HepG2 (cell line): ENCODE measurements at regions not wholly inside any gene's neighbourhood (a gene's known extent, or its start where the extent isn't known, plus 50 kb on each side); places are given as distances from the start of the nearest gene placed in this dataset.

Experiments
- ATAC-seq: fragments of 200-7000 bp; cut with Tn5 transposase; 3 replicates; pipeline ENCODE4 v1.9.1; 2020; ENCODE audit warnings: mild to moderate bottlenecking, moderate library complexity
- BruUV-seq: library from RNA; stranded (reverse); fragments of 400-500 nt; replicated peaks from 2 replicates; lab custom pipeline; 2021; lab: Mats Ljungman, UMichigan
- CTCF ChIA-PET: fragments of 300-600 bp; formaldehyde crosslinking; extraction: SDS; loops from one replicate; lab custom pipeline; 2021; ENCODE audit warnings: low total read pairs, inconsistent platforms, low intra/inter-chr PET ratio; lab: Yijun Ruan, JAX
- POLR2A ChIA-PET: fragments of 350-600 bp; sonication (Branson Sonifier 250); formaldehyde crosslinking; loops from one replicate; lab custom pipeline; 2020; ENCODE audit warnings: antibody characterized with exemption, inconsistent platforms; lab: Yijun Ruan, JAX
- DNase-seq: peaks from one replicate; pipeline ENCODE4 v3.0.0-alpha.2; 2015; ENCODE audit warnings: low spot score
- FAIRE-seq: peaks from 3 replicates; lab custom pipeline; 2011; peaks lifted over from hg19 to GRCh38; lab: Jason Lieb, UNC
- H2AFZ ChIP-seq: one replicate; pipeline ENCODE4 v1.6.1; 2011; ENCODE audit warnings: low read length, inconsistent platforms
- H3K27ac ChIP-seq: fragments of 300-600 bp; 3 replicates; pipeline ENCODE4 v1.8.0; 2011; ENCODE audit warnings: mixed run types, mild to moderate bottlenecking, mixed read lengths, low read length, inconsistent platforms; ENCODE audit not compliant: insufficient read depth; ENCODE audit errors: extremely low read length
- H3K27me3 ChIP-seq, 2 experiments: fragments of 200-600 bp in 1 of 2; 2 replicates in 1 of 2; 3 replicates in 1 of 2; pipeline versions ENCODE4 v1.6.0 to v1.8.0; 2011; ENCODE audit warnings: low read length in 2 of 2, mild to moderate bottlenecking in 2 of 2, moderate library complexity in 2 of 2, inconsistent platforms in 1 of 2; ENCODE audit not compliant: insufficient read depth in 2 of 2, control insufficient read depth in 1 of 2
- H3K36me3 ChIP-seq, 2 experiments: fragments of 200-600 bp in 1 of 2; replicated peaks in 1 of 2; 2 replicates in 1 of 2; 3 replicates in 1 of 2; pipeline versions ENCODE4 v1.5.1 to v1.8.0; 2011; ENCODE audit warnings: low read length in 2 of 2, inconsistent platforms in 1 of 2; ENCODE audit not compliant: insufficient read depth in 2 of 2, control insufficient read depth in 1 of 2
- H3K4me1 ChIP-seq: 2 replicates; pipeline ENCODE4 v1.5.1; 2012; ENCODE audit warnings: low read length, inconsistent platforms; ENCODE audit not compliant: insufficient read depth
- H3K4me2 ChIP-seq: 2 replicates; pipeline ENCODE4 v1.6.0; 2011; ENCODE audit warnings: low read depth, low read length, inconsistent platforms
- H3K4me3 ChIP-seq, 3 experiments: fragments of 200-600 bp in 1 of 3; sonication (generic), shearing (Covaris generic) in 1 of 3; replicated peaks in 1 of 3; 2 replicates each; pipeline ENCODE4 v1.5.1; 2011 to 2016; ENCODE audit warnings: low read length in 3 of 3, inconsistent platforms in 2 of 3, low read depth in 2 of 3, mild to moderate bottlenecking in 2 of 3, control low read depth in 1 of 3, mixed read lengths in 1 of 3; ENCODE audit not compliant: insufficient read depth in 1 of 3
- H3K79me2 ChIP-seq: one replicate; pipeline ENCODE4 v1.6.1; 2011; ENCODE audit warnings: low read length, inconsistent platforms; ENCODE audit not compliant: insufficient read depth
- H3K9ac ChIP-seq: 2 replicates; pipeline ENCODE4 v1.6.0; 2011; ENCODE audit warnings: mild to moderate bottlenecking, low read depth, low read length, inconsistent platforms; ENCODE audit not compliant: insufficient read depth
- H3K9me3 ChIP-seq: 2 replicates; pipeline ENCODE4 v1.5.1; 2012; ENCODE audit warnings: mild to moderate bottlenecking, low read length
- H4K20me1 ChIP-seq: 2 replicates; pipeline ENCODE4 v1.6.0; 2011; ENCODE audit warnings: inconsistent platforms, mild to moderate bottlenecking, low read length, moderate library complexity; ENCODE audit not compliant: insufficient read depth
- ARNT ChIP-seq: fragments of 450-650 bp; IDR thresholded peaks from 2 replicates; pipeline ENCODE4 v1.6.1; 2017
- CENPBD1 ChIP-seq: sonication (generic); formaldehyde crosslinking; IDR thresholded peaks from 2 replicates; pipeline ENCODE4 v1.8.0; 2022; ENCODE audit warnings: missing genetic modification reagents, low read depth, mild to moderate bottlenecking, borderline replicate concordance
- EEA1 ChIP-seq: sonication (generic); formaldehyde crosslinking; IDR thresholded peaks from 2 replicates; pipeline ENCODE4 v1.5.1; 2020; ENCODE audit warnings: mild to moderate bottlenecking, missing genetic modification reagents, borderline replicate concordance
- IKZF4 ChIP-seq: sonication (generic); formaldehyde crosslinking; IDR thresholded peaks from 2 replicates; pipeline ENCODE4 v1.5.1; 2020; ENCODE audit warnings: borderline replicate concordance, mild to moderate bottlenecking, low read depth, missing genetic modification reagents; ENCODE audit errors: not compliant biosample characterization
- KMT2A ChIP-seq: sonication (generic); formaldehyde crosslinking; IDR thresholded peaks from 2 replicates; pipeline ENCODE4 v1.4.0; 2020; ENCODE audit warnings: missing genetic modification reagents
- KMT2B ChIP-seq: IDR thresholded peaks from 2 replicates; pipeline ENCODE4 v1.6.1; 2016; ENCODE audit warnings: missing genetic modification reagents, missing compliant biosample characterization
- PBX3 ChIP-seq: sonication (generic); formaldehyde crosslinking; IDR thresholded peaks from 2 replicates; pipeline ENCODE4 v1.8.1; 2023; ENCODE audit warnings: missing genetic modification reagents, inconsistent platforms, borderline replicate concordance
- ZBTB10 ChIP-seq: sonication (generic); formaldehyde crosslinking; IDR thresholded peaks from 2 replicates; pipeline ENCODE4 v1.4.0; 2020; ENCODE audit warnings: missing genetic modification reagents, borderline replicate concordance
- ZFYVE20 ChIP-seq: sonication (generic); formaldehyde crosslinking; IDR thresholded peaks from 2 replicates; pipeline ENCODE4 v1.8.0; 2023; ENCODE audit warnings: low read depth, mild to moderate bottlenecking, moderate library complexity, missing genetic modification reagents, borderline replicate concordance
- ZNF350 ChIP-seq: sonication (generic); formaldehyde crosslinking; IDR thresholded peaks from 2 replicates; pipeline ENCODE4 v1.4.0; 2020; ENCODE audit warnings: mild to moderate bottlenecking, low read depth, missing genetic modification reagents, borderline replicate concordance
- ZNF646 ChIP-seq: sonication (generic); formaldehyde crosslinking; IDR thresholded peaks from 2 replicates; pipeline ENCODE4 v1.9.0; 2021; ENCODE audit warnings: mild to moderate bottlenecking, missing genetic modification reagents
- ZNF709 ChIP-seq: sonication (generic); formaldehyde crosslinking; IDR thresholded peaks from 2 replicates; pipeline ENCODE4 v1.5.0; 2020; ENCODE audit warnings: mild to moderate bottlenecking, missing genetic modification reagents
- ZNF761 ChIP-seq: sonication (generic); formaldehyde crosslinking; conservative IDR thresholded peaks from 2 replicates; pipeline ENCODE4 v1.4.0; 2020; ENCODE audit warnings: mild to moderate bottlenecking, missing genetic modification reagents
- ZNF839 ChIP-seq: sonication (generic); formaldehyde crosslinking; IDR thresholded peaks from 2 replicates; pipeline ENCODE4 v1.4.0; 2020; ENCODE audit warnings: missing genetic modification reagents, mild to moderate bottlenecking, borderline replicate concordance
- WGBS: methylation state at CpG from one replicate; pipeline ENCODE4 v1.1.6; 2017; ENCODE audit warnings: low lambda C conversion rate; 5-methylcytosine and 5-hydroxymethylcytosine counted together
- in situ Hi-C: cut with HindIII; loops from 2 replicates; pipeline ENCODE4 v1.10.0; 2017; ENCODE audit warnings: low pct_unique_long_range_greater_than_20kb; ENCODE audit not compliant: extremely low pct_ligation_motif_present
- intact Hi-C: fragments of 100-400 bp; cut with micrococcal nuclease; formaldehyde crosslinking; loops from one replicate; pipeline ENCODE4 v1.10.0; 2022; ENCODE audit not compliant: unreplicated experiment

- in situ Hi-C loops: no loop called here
- CTCF ChIA-PET: no interaction called here
- TF ChIP-seq PBX3 (no peak), IKZF4 (CRISPR knock-in tag) (no peak), ZNF350 (no peak), ZNF646 (CRISPR knock-in tag) (no peak), ARNT (no peak), ZBTB10 (no peak), KMT2B (CRISPR knock-in tag) (no peak), ZFYVE20 (no peak), ZNF839 (CRISPR knock-in tag) (no peak), CENPBD1 (CRISPR knock-in tag) (no peak), ZNF709 (CRISPR knock-in tag) (no peak), KMT2A (CRISPR knock-in tag) (no peak), EEA1 (CRISPR knock-in tag) (no peak), ZNF761 (no peak)
Measured at GRCh38 chr3:74891312-74891711, 276.9 kb upstream of the CNTN3 start.

More at GRCh38 chr3:74891312-74891711, 276.9 kb upstream of the CNTN3 start:
- Histone ChIP-seq H3K27me3 (no peaks in the 10 kb centered on the region), H3K9me3 (no peaks in the 10 kb centered on the region), H3K4me1 (no peaks in the 10 kb centered on the region), H3K4me3 (no peak overlapping the region), H3K4me2 (no peak overlapping the region), H2AFZ (no peak overlapping the region), H3K9ac (no peak overlapping the region), H4K20me1 (no peaks in the 10 kb centered on the region), H3K79me2 (no peaks in the 10 kb centered on the region), H3K36me3 (no peaks in the 10 kb centered on the region), H3K27ac (no peak overlapping the region)
- WGBS: 24% methylated on average over 6 of the region's 6 CpGs
- intact Hi-C loops: no loop called here
- no TSS peak for BruUV-seq
- FAIRE-seq: no peak
- ATAC-seq: no peak
- DNase-seq: no peak
- POLR2A ChIA-PET: no interaction called here
